H1 (cell line): ENCODE measurements at regions not wholly inside any gene's neighbourhood (a gene's known extent, or its start where the extent isn't known, plus 50 kb on each side); places are given as distances from the start of the nearest gene placed in this dataset.

Source experiments
- CTCF ChIA-PET: fragments of 300-600 bp; sonication (Branson Sonifier 250); formaldehyde crosslinking; loops from one replicate; lab custom pipeline; 2021; ENCODE audit not compliant: partially characterized antibody; lab: Charles Lee
- POLR2A ChIA-PET: fragments of 300-600 bp; sonication (Branson Sonifier 250); formaldehyde crosslinking; loops from one replicate; lab custom pipeline; 2021; ENCODE audit warnings: inconsistent platforms; ENCODE audit not compliant: partially characterized antibody; lab: Charles Lee
- DNase-seq, 2 experiments: peaks; one replicate each; pipeline versions ENCODE4 v3.0.0 to v3.0.0-alpha.2; 2010 to 2022; ENCODE audit warnings: low spot score in 2 of 2, low read depth in 1 of 2, mixed read lengths in 1 of 2
- FAIRE-seq: peaks from 2 replicates; lab custom pipeline; 2011; peaks lifted over from hg19 to GRCh38; lab: Jason Lieb, UNC
- H2AFZ ChIP-seq: 2 replicates; pipeline ENCODE4 v1.8.1; 2012; ENCODE audit warnings: low read length, inconsistent platforms
- H2AK5ac ChIP-seq: 2 replicates; pipeline ENCODE4 v1.6.1; 2013; ENCODE audit warnings: low read depth, low read length
- H2BK120ac ChIP-seq: replicated peaks from 2 replicates; pipeline ENCODE3; 2013; ENCODE audit warnings: low read depth, low read length, inconsistent platforms
- H2BK12ac ChIP-seq: 2 replicates; pipeline ENCODE4 v1.6.1; 2013; ENCODE audit warnings: low read depth, low read length
- H2BK15ac ChIP-seq: 2 replicates; pipeline ENCODE4 v1.6.1; 2013; ENCODE audit warnings: low read length
- H2BK20ac ChIP-seq: 2 replicates; pipeline ENCODE4 v1.6.1; 2013; ENCODE audit warnings: low read length
- H2BK5ac ChIP-seq: 2 replicates; pipeline ENCODE4 v1.6.1; 2013; ENCODE audit warnings: low read depth, low read length
- H3K14ac ChIP-seq: 2 replicates; pipeline ENCODE4 v1.6.1; 2013; ENCODE audit warnings: inconsistent platforms; ENCODE audit not compliant: insufficient read length
- H3K18ac ChIP-seq: 2 replicates; pipeline ENCODE4 v1.6.1; 2013; ENCODE audit warnings: low read length; ENCODE audit errors: extremely low read depth
- H3K23ac ChIP-seq: 2 replicates; pipeline ENCODE4 v1.6.1; 2013; ENCODE audit warnings: inconsistent platforms; ENCODE audit not compliant: insufficient read length
- H3K23me2 ChIP-seq: 2 replicates; pipeline ENCODE4 v1.6.1; 2013; ENCODE audit warnings: low read depth, low read length
- H3K27ac ChIP-seq: 2 replicates; pipeline ENCODE4 v1.6.1; 2011; ENCODE audit warnings: low read depth, low read length, inconsistent platforms
- H3K27me3 ChIP-seq, 4 experiments: replicated peaks in 1 of 4; 1 replicate in 1 of 4; 2 replicates in 3 of 4; pipeline versions ENCODE4 v1.6.1 to v1.8.1; 2011 to 2013; ENCODE audit warnings: low read length in 3 of 4, mild to moderate bottlenecking in 3 of 4, inconsistent platforms in 2 of 4, mixed read lengths in 2 of 4, moderate library complexity in 1 of 4; ENCODE audit not compliant: control insufficient read depth in 3 of 4, insufficient read depth in 3 of 4; ENCODE audit errors: extremely low read depth in 1 of 4
- H3K36me3 ChIP-seq, 4 experiments: 2 replicates each; pipeline versions ENCODE4 v1.6.1 to v1.8.1; 2011 to 2013; ENCODE audit warnings: mild to moderate bottlenecking in 4 of 4, low read length in 3 of 4, moderate library complexity in 2 of 4, control low read depth in 1 of 4, inconsistent platforms in 1 of 4; ENCODE audit not compliant: insufficient read depth in 4 of 4, control insufficient read depth in 2 of 4
- H3K4ac ChIP-seq: replicated peaks from 2 replicates; pipeline ENCODE3; 2013; ENCODE audit warnings: low read length, low read depth, mixed read lengths, inconsistent platforms; ENCODE audit not compliant: insufficient read length
- H3K4me1 ChIP-seq, 4 experiments: replicated peaks in 1 of 4; 1 replicate in 1 of 4; 2 replicates in 3 of 4; pipeline versions ENCODE4 v1.6.1 to v1.8.1; 2011 to 2013; ENCODE audit warnings: low read length in 3 of 4, inconsistent platforms in 2 of 4, mixed read lengths in 1 of 4; ENCODE audit not compliant: insufficient read depth in 4 of 4, control insufficient read depth in 3 of 4
- H3K4me2 ChIP-seq, 2 experiments: 2 replicates each; pipeline versions ENCODE4 v1.6.1 to v1.8.1; 2011 to 2013; ENCODE audit warnings: low read depth in 2 of 2, low read length in 2 of 2, control low read depth in 1 of 2, inconsistent platforms in 1 of 2, mild to moderate bottlenecking in 1 of 2; ENCODE audit not compliant: insufficient read depth in 1 of 2
- H3K4me3 ChIP-seq, 4 experiments: fragments of 200-600, 300-600 bp in 1 of 4; sonication (generic), shearing (Covaris generic), sonication (Bioruptor Twin) in 1 of 4; 2 replicates each; pipeline versions ENCODE4 v1.5.1 to v1.8.1; 2011 to 2016; ENCODE audit warnings: low read length in 4 of 4, low read depth in 3 of 4, control low read depth in 2 of 4, inconsistent platforms in 2 of 4, mild to moderate bottlenecking in 2 of 4, mixed read lengths in 1 of 4, moderate library complexity in 1 of 4; ENCODE audit not compliant: insufficient read depth in 2 of 4; ENCODE audit errors: extremely low read depth in 1 of 4
- H3K56ac ChIP-seq: replicated peaks from 2 replicates; pipeline ENCODE3; 2013; ENCODE audit warnings: low read depth, mild to moderate bottlenecking, mixed read lengths, low read length, inconsistent platforms; ENCODE audit not compliant: insufficient read length
- H3K79me1 ChIP-seq: 2 replicates; pipeline ENCODE4 v1.6.1; 2013; ENCODE audit warnings: low read depth, low read length, control low read depth
- H3K79me2 ChIP-seq, 2 experiments: 2 replicates each; pipeline versions ENCODE4 v1.6.1 to v1.8.1; 2012 to 2013; ENCODE audit warnings: low read length in 2 of 2, mild to moderate bottlenecking in 2 of 2, inconsistent platforms in 1 of 2; ENCODE audit not compliant: insufficient read depth in 2 of 2, control insufficient read depth in 1 of 2
- H3K9ac ChIP-seq, 4 experiments: replicated peaks in 1 of 4; 1 replicate in 1 of 4; 2 replicates in 3 of 4; pipeline versions ENCODE4 v1.6.1 to v1.8.1; 2011 to 2013; ENCODE audit warnings: low read depth in 3 of 4, low read length in 3 of 4, control low read depth in 2 of 4, mild to moderate bottlenecking in 2 of 4, moderate library complexity in 2 of 4, inconsistent platforms in 1 of 4; ENCODE audit errors: extremely low read depth in 1 of 4
- H3K9me3 ChIP-seq, 2 experiments: 2 replicates each; pipeline versions ENCODE4 v1.6.1 to v1.8.1; 2012 to 2013; ENCODE audit warnings: mild to moderate bottlenecking in 2 of 2, moderate library complexity in 2 of 2, control low read depth in 1 of 2, inconsistent platforms in 1 of 2, low read depth in 1 of 2, low read length in 1 of 2, mixed read lengths in 1 of 2; ENCODE audit not compliant: insufficient read depth in 2 of 2
- H4K20me1 ChIP-seq, 2 experiments: replicated peaks in 1 of 2; 2 replicates each; pipeline versions ENCODE3 to v1.8.1; 2011 to 2013; ENCODE audit warnings: inconsistent platforms in 2 of 2, low read length in 2 of 2, mild to moderate bottlenecking in 1 of 2; ENCODE audit not compliant: insufficient read depth in 2 of 2, control insufficient read depth in 1 of 2
- H4K5ac ChIP-seq: 2 replicates; pipeline ENCODE4 v1.6.1; 2013; ENCODE audit warnings: low read length, low read depth, mixed read lengths, inconsistent platforms; ENCODE audit not compliant: insufficient read length
- H4K8ac ChIP-seq: 2 replicates; pipeline ENCODE4 v1.8.0; 2013; ENCODE audit warnings: mild to moderate bottlenecking, moderate library complexity, low read length, inconsistent platforms; ENCODE audit not compliant: insufficient read depth; ENCODE audit errors: extremely low read depth
- H4K91ac ChIP-seq: replicated peaks from 2 replicates; pipeline ENCODE3; 2013; ENCODE audit warnings: low read length, mixed read lengths, inconsistent platforms; ENCODE audit not compliant: insufficient read length
- CHD1 ChIP-seq: IDR thresholded peaks from 2 replicates; pipeline ENCODE4 v1.6.1; 2012; ENCODE audit warnings: low read depth, low read length, improper control_type of control experiment
- CHD2 ChIP-seq: IDR thresholded peaks from 2 replicates; pipeline ENCODE4 v1.6.1; 2012; ENCODE audit warnings: low read length, improper control_type of control experiment
- EGR1 ChIP-seq: IDR thresholded peaks from 2 replicates; pipeline ENCODE4 v1.6.1; 2011; ENCODE audit warnings: low read depth, low read length, borderline replicate concordance
- FOSL1 ChIP-seq: IDR thresholded peaks from 2 replicates; pipeline ENCODE4 v1.6.1; 2011; ENCODE audit warnings: mild to moderate bottlenecking, low read depth, low read length, moderate library complexity; ENCODE audit not compliant: insufficient read depth
- JUN ChIP-seq: IDR thresholded peaks from 2 replicates; pipeline ENCODE4 v1.6.1; 2011; ENCODE audit warnings: low read depth, mild to moderate bottlenecking, improper control_type of control experiment, low read length
- NANOG ChIP-seq: IDR thresholded peaks from 2 replicates; pipeline ENCODE4 v1.6.1; 2011; ENCODE audit warnings: low read length, low read depth, mild to moderate bottlenecking, inconsistent platforms; ENCODE audit not compliant: insufficient read depth, poor library complexity, severe bottlenecking
- WGBS, 2 experiments: shearing (Covaris generic) in 1 of 2; methylation state at CpG; one replicate each; pipeline versions ENCODE4 v1.1.6 to v1.1.7; 2013 to 2015; ENCODE audit warnings: low lambda C conversion rate in 2 of 2, mixed read lengths in 2 of 2, inconsistent platforms in 1 of 2, low coverage in 1 of 2, missing lambda C conversion rate in 1 of 2; ENCODE audit not compliant: insufficient replicate concordance in 2 of 2, insufficient coverage in 1 of 2, insufficient read length in 1 of 2; ENCODE audit errors: extremely low coverage in 1 of 2, missing lambda C conversion rate in 1 of 2; 5-methylcytosine and 5-hydroxymethylcytosine counted together

DNA sequence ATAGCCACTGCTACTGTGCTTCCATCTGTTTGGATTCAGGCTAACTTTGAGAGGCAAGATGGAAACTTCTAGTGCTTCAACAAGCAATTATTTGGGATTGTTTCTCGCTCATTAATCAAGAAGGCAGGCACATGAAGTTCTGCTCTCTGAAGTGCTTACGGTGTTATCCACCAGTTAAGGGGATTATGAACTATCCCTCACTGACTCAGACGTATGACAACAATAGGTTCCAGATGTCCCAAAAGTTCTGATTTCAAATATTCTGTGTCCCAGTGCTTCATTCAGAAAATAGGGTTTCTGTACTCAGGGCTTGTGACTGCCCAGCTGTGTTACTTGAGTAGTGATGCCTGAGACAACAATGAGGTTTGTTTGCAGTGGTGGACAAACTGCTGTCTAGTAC lies 81.0 kb downstream of the HACD1 start (continued):
- no peak for TF ChIP-seq CHD2

DNA sequence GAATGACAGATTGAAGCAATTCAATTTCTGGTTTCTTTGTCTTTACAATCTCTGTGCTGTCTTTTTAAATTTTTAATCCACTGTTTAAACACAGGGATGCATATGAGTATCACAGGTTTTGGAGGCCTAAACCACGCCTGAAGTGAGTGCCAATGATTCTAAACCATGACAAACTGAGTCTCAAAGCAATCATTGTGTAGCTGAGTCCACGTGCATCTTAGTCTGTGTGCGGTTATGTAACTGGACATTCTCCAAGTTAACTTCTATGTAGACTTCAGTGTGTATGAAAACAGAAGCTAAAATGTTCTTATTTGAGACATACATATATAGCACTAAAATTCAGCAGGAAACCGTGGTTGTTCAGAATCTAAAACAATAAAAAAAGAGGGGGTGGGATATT lies 79.3 kb upstream of the ST8SIA6 start:
- no peak overlapping the region for H4K8ac ChIP-seq
- H2BK120ac ChIP-seq = no peak overlapping the region
- H4K20me1 ChIP-seq = no peaks in the 10 kb centered on the region
- no peak overlapping the region for H2AFZ ChIP-seq
- no peak overlapping the region for H3K18ac ChIP-seq
- no peak overlapping the region for H3K14ac ChIP-seq
- no peak overlapping the region for H2BK12ac ChIP-seq
- H3K9ac ChIP-seq = no peak overlapping the region
- CTCF ChIA-PET = interaction anchor here (0.6 kb wide), 1 partner anchor 43 kb away, joined by 3 read pairs; no protein-coding TSS in a partner anchor
- no peaks in the 10 kb centered on the region for H3K36me3 ChIP-seq
- H3K27me3 ChIP-seq = no peaks in the 10 kb centered on the region
- H3K4me3 ChIP-seq = no peak overlapping the region
- FAIRE-seq (no peak), DNase-seq (no peak)
- H3K23ac ChIP-seq = no peak overlapping the region
- no peaks in the 10 kb centered on the region for H3K79me1 ChIP-seq
- whole genome bisulfite sequencing, 2 experiments = 93% methylated on average over 4 of the region's 4 CpGs; no CpG with 5 or more reads in 1 of the 2 experiments
- H3K4ac ChIP-seq = no peak overlapping the region
- no peak overlapping the region for H2AK5ac ChIP-seq
- H4K5ac ChIP-seq = no peak overlapping the region
- no peak overlapping the region for H3K56ac ChIP-seq
- no peaks in the 10 kb centered on the region for H3K9me3 ChIP-seq
- no peaks in the 10 kb centered on the region for H3K23me2 ChIP-seq
- H3K27ac ChIP-seq = no peak overlapping the region
- no peak overlapping the region for H2BK5ac ChIP-seq
- H3K4me1 ChIP-seq = no peaks in the 10 kb centered on the region
- H2BK20ac ChIP-seq = no peak overlapping the region
- no peak overlapping the region for H2BK15ac ChIP-seq
- POLR2A ChIA-PET = no interaction called here
- no peak overlapping the region for H3K4me2 ChIP-seq
- H3K79me2 ChIP-seq = no peaks in the 10 kb centered on the region
- H4K91ac ChIP-seq = no peak overlapping the region
- TF ChIP-seq NANOG (no peak), FOSL1 (no peak), JUN (no peak), CHD2 (no peak), EGR1 (no peak), CHD1 (no peak)
